Bronchial epithelial cell (primary cell): ENCODE measurements at regions not wholly inside any gene's neighbourhood (a gene's known extent, or its start where the extent isn't known, plus 50 kb on each side); places are given as distances from the start of the nearest gene placed in this dataset.
A peak's percentile ranks its signal among the peaks of the same experiment; 100 is the strongest.
"Not testable (repeated sequence)": the region's sequence is repeated elsewhere in the genome, so short reads cannot be mapped to it uniquely, and the experiment has no call there.

ENCODE experiments used
- DNase-seq: peaks from one replicate; pipeline ENCODE4 v3.0.0-alpha.2; 2010; ENCODE audit warnings: low read depth
- FAIRE-seq: peaks from 2 replicates; lab custom pipeline; 2011; peaks lifted over from hg19 to GRCh38; lab: Jason Lieb, UNC
- H3K27me3 ChIP-seq: 2 replicates; pipeline ENCODE4 v1.5.1; 2011; ENCODE audit warnings: low read length; ENCODE audit not compliant: control insufficient read depth, insufficient read depth
- H3K36me3 ChIP-seq: 2 replicates; pipeline ENCODE4 v1.5.1; 2011; ENCODE audit warnings: low read length; ENCODE audit not compliant: control insufficient read depth, insufficient read depth
- H3K4me3 ChIP-seq: 2 replicates; pipeline ENCODE4 v1.5.1; 2011; ENCODE audit warnings: mild to moderate bottlenecking, low read depth, low read length, control low read depth
- TF ChIP-seq, protein P1 (sequence below): IDR thresholded peaks from 2 replicates; pipeline ENCODE4 v1.5.1; 2011; ENCODE audit warnings: mild to moderate bottlenecking, moderate library complexity, low read length, control low read depth, inconsistent platforms; ENCODE audit not compliant: insufficient read depth, severe bottlenecking

DNA sequence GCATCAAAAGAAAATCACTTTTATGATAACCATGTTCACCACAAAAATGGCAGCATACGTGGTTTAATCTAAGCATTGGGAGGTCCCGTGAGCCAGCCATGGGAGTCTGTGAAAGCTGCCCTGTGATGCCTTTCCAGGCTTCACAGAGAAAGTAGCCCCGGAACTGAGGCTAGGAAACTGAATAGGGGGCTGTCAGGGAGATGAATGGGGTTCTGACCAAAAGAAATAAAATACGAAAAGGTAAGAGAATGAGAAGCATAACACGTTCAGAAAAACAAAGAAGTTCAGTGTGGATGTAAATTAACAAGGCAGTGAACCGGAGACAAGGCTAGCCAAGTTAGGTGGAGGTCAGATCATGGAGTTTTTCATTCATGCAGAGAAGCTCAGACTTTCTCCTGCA, 118.9 kb downstream of the ANXA2 start:
- H3K36me3 ChIP-seq: no peaks in the 10 kb centered on the region
- TF ChIP-seq, protein P1, sequence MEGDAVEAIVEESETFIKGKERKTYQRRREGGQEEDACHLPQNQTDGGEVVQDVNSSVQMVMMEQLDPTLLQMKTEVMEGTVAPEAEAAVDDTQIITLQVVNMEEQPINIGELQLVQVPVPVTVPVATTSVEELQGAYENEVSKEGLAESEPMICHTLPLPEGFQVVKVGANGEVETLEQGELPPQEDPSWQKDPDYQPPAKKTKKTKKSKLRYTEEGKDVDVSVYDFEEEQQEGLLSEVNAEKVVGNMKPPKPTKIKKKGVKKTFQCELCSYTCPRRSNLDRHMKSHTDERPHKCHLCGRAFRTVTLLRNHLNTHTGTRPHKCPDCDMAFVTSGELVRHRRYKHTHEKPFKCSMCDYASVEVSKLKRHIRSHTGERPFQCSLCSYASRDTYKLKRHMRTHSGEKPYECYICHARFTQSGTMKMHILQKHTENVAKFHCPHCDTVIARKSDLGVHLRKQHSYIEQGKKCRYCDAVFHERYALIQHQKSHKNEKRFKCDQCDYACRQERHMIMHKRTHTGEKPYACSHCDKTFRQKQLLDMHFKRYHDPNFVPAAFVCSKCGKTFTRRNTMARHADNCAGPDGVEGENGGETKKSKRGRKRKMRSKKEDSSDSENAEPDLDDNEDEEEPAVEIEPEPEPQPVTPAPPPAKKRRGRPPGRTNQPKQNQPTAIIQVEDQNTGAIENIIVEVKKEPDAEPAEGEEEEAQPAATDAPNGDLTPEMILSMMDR: no peak
- peaks cover 5% of the 10 kb centered on the region for H3K27me3 ChIP-seq
- no peak for FAIRE-seq
- H3K4me3 ChIP-seq: no peak overlapping the region
- DNase-seq: no peak

DNA sequence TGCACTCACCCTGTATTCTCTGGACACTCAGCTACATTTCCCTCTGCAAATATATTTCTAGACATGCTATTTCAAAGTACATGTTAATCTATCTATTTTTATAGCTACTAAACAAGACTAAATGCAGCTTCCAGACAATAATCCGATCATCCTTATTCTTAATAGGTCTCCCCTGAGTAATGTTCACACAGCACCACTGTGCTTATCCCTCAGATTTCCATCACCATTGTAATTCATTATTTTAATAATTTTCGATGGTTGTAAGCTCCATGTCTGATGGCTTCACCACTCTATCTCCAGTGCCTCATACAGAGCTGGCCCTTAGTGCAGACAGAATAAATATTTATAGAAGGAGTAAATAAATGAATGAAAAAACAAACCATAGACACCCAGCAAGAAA, 117.5 kb downstream of the ANXA2 start:
- Histone ChIP-seq H3K4me3 (no peak overlapping the region), H3K27me3 (peaks cover 8% of the 10 kb centered on the region), H3K36me3 (no peaks in the 10 kb centered on the region)
- TF ChIP-seq, protein P1: no peak
- no peak for FAIRE-seq
- DNase-seq: no peak

DNA sequence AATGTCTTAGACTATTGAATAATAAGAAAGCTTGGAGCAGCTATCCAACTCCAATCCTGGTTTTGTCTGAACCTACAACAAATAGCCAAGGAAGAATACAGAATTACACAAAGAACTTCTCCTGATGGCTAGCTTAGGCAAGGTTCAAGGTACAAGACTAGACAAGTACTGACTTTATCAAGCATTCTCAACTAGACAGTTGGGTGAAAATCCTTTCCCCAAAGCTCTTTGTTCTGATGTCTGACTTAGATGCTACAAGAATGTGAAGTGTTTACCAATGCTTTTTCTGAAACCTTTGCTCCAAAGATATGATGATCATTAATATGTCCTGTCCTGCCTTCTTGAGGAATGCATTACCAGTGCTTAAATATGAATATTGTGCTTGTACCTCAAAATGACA, 113.8 kb downstream of the ANXA2 start:
- TF ChIP-seq, protein P1: no peak
- no peak overlapping the region for H3K4me3 ChIP-seq
- DNase-seq (peak; percentile 71), FAIRE-seq (no peak)
- peaks cover 8% of the 10 kb centered on the region for H3K27me3 ChIP-seq
- no peaks in the 10 kb centered on the region for H3K36me3 ChIP-seq

DNA sequence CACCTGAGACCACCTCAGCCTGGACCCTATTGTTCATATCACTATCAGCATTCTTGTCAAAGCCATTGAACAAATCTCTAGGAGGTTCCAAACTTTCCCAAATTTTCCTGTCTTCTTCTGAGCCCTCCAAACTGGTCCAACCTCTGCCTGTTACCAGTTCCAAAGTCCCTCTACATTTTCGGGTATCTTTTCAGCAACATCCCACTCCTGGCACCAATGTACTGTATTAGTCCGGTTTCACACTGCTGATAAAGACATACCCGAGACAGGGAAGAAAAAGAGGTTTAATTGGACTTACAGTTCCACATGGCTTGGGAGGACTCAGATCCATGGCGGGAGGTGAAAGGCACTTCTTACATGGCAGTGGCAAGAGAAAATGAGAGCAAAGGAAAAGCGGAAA, 101.9 kb downstream of the ANXA2 start:
- H3K4me3 ChIP-seq, DNase-seq, H3K36me3 ChIP-seq, FAIRE-seq, H3K27me3 ChIP-seq: not testable (repeated sequence)

DNA sequence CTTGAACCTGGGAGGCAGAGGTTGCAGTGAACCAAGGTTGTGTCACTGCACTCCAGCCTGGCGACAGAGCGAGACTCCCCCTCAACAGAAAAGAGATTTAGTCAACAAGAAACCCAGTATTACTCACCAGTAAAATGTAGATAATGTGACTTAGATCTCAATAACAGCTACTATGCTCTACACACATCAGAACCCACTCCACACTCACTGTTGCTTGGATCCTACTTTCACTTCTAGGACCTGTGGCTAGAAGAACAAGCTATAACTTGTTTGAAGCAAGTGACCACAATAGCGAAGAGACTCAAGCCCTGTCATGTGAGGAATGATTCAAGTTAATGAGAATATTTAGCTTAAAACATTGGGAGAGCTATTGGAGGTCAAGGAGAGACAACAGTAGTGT, 100.7 kb downstream of the ANXA2 start:
- DNase-seq (peak; percentile 96), FAIRE-seq (peak; percentile 84)
- Histone ChIP-seq H3K36me3 (no peaks in the 10 kb centered on the region), H3K27me3 (no peaks in the 10 kb centered on the region), H3K4me3 (no peak overlapping the region)
- TF ChIP-seq, protein P1: no peak
